Brain pericyte (primary cell): ENCODE measurements at regions not wholly inside any gene's neighbourhood (a gene's known extent, or its start where the extent isn't known, plus 50 kb on each side); places are given as distances from the start of the nearest gene placed in this dataset.
A peak's percentile ranks its signal among the peaks of the same experiment; 100 is the strongest.
"Not testable (repeated sequence)": the region's sequence is repeated elsewhere in the genome, so short reads cannot be mapped to it uniquely, and the experiment has no call there.

Experiments used
- DNase-seq: peaks from one replicate; pipeline ENCODE4 v3.0.0-alpha.2; 2012; ENCODE audit warnings: low read depth, low spot score

- not testable (repeated sequence) for DNase-seq
These were observed 1401.9 kb upstream of the PCDH10 start for GRCh38 chr4:131747203-131747602.

GRCh38 chr4:131749224-131749623, 1399.9 kb upstream of the PCDH10 start:
- DNase-seq, result not testable (repeated sequence)

GRCh38 chr4:131750006-131750405, 1399.1 kb upstream of the PCDH10 start:
- DNase-seq, result not testable (repeated sequence)

GRCh38 chr4:131750469-131750868, 1398.6 kb upstream of the PCDH10 start:
- not testable (repeated sequence) for DNase-seq

GRCh38 chr4:131762234-131762633, 1386.9 kb upstream of the PCDH10 start:
- DNase-seq, result not testable (repeated sequence)

- DNase-seq, result no peak
These were observed 1384.4 kb upstream of the PCDH10 start for GRCh38 chr4:131764730-131765129.

GRCh38 chr4:131774382-131774781, 1374.7 kb upstream of the PCDH10 start:
- peak; percentile 75 for DNase-seq

GRCh38 chr4:131810565-131810964, 1338.5 kb upstream of the PCDH10 start:
- not testable (repeated sequence) for DNase-seq
